ENCODE measurements at regions not wholly inside any gene's neighbourhood (a gene's known extent, or its start where the extent isn't known, plus 50 kb on each side); places are given as distances from the start of the nearest gene placed in this dataset.

- ATAC-seq (ENCODE audit: low read depth) = peak; percentile 92
- Histone ChIP-seq H3K27me3 (ENCODE audit: insufficient read depth, poor library complexity, severe bottlenecking) (no peaks in the 10 kb centered on the region), H3K9me3 (ENCODE audit: severe bottlenecking) (no peaks in the 10 kb centered on the region), H3K4me3 (ENCODE audit: severe bottlenecking) (no peak overlapping the region), H3K4me1 (ENCODE audit: insufficient read depth, poor library complexity, severe bottlenecking) (peaks cover 14% of the 10 kb centered on the region), H3K27ac (ENCODE audit: poor library complexity, severe bottlenecking) (peak overlapping the region; percentile 76), H3K36me3 (ENCODE audit: low read depth) (no peaks in the 10 kb centered on the region)
- DNase-seq (ENCODE audit: low spot score) = peak; percentile 55
- no peak for TF ChIP-seq CTCF (IDR thresholded peaks at IDR 0.05; ENCODE audit: poor library complexity, severe bottlenecking)
Measured at GRCh38 chr5:51495672-51496071, 112.4 kb downstream of the ISL1 start.

GRCh38 chr5:51517838-51518237 is 134.6 kb downstream of the ISL1 start:
- Histone ChIP-seq H3K4me1 (ENCODE audit: insufficient read depth, poor library complexity, severe bottlenecking) (no peaks in the 10 kb centered on the region), H3K27ac (ENCODE audit: poor library complexity, severe bottlenecking) (no peak overlapping the region), H3K27me3 (ENCODE audit: insufficient read depth, poor library complexity, severe bottlenecking) (no peaks in the 10 kb centered on the region), H3K9me3 (ENCODE audit: severe bottlenecking) (no peaks in the 10 kb centered on the region), H3K36me3 (ENCODE audit: low read depth) (no peaks in the 10 kb centered on the region), H3K4me3 (ENCODE audit: severe bottlenecking) (no peak overlapping the region)
- DNase-seq (ENCODE audit: low spot score) (no peak), ATAC-seq (ENCODE audit: low read depth) (no peak)
- no peak for TF ChIP-seq CTCF (IDR thresholded peaks at IDR 0.05; ENCODE audit: poor library complexity, severe bottlenecking)

GRCh38 chr5:51518607-51519006 is 135.4 kb downstream of the ISL1 start:
- no peaks in the 10 kb centered on the region for H3K4me1 ChIP-seq (ENCODE audit: insufficient read depth, poor library complexity, severe bottlenecking)
- no peaks in the 10 kb centered on the region for H3K27me3 ChIP-seq (ENCODE audit: insufficient read depth, poor library complexity, severe bottlenecking)
- no peak for TF ChIP-seq CTCF (IDR thresholded peaks at IDR 0.05; ENCODE audit: poor library complexity, severe bottlenecking)
- H3K36me3 ChIP-seq (ENCODE audit: low read depth) = no peaks in the 10 kb centered on the region
- no peak overlapping the region for H3K4me3 ChIP-seq (ENCODE audit: severe bottlenecking)
- DNase-seq (ENCODE audit: low spot score) = no peak
- no peak for ATAC-seq (ENCODE audit: low read depth)
- H3K9me3 ChIP-seq (ENCODE audit: severe bottlenecking) = no peaks in the 10 kb centered on the region
- no peak overlapping the region for H3K27ac ChIP-seq (ENCODE audit: poor library complexity, severe bottlenecking)

GRCh38 chr5:51521583-51521982 is 138.3 kb downstream of the ISL1 start:
- Histone ChIP-seq H3K27ac (ENCODE audit: poor library complexity, severe bottlenecking) (no peak overlapping the region), H3K4me1 (ENCODE audit: insufficient read depth, poor library complexity, severe bottlenecking) (no peaks in the 10 kb centered on the region), H3K9me3 (ENCODE audit: severe bottlenecking) (no peaks in the 10 kb centered on the region), H3K27me3 (ENCODE audit: insufficient read depth, poor library complexity, severe bottlenecking) (no peaks in the 10 kb centered on the region), H3K36me3 (ENCODE audit: low read depth) (no peaks in the 10 kb centered on the region), H3K4me3 (ENCODE audit: severe bottlenecking) (no peak overlapping the region)
- DNase-seq (ENCODE audit: low spot score) (no peak), ATAC-seq (ENCODE audit: low read depth) (no peak)
- TF ChIP-seq CTCF (IDR thresholded peaks at IDR 0.05; ENCODE audit: poor library complexity, severe bottlenecking) = no peak

DNA sequence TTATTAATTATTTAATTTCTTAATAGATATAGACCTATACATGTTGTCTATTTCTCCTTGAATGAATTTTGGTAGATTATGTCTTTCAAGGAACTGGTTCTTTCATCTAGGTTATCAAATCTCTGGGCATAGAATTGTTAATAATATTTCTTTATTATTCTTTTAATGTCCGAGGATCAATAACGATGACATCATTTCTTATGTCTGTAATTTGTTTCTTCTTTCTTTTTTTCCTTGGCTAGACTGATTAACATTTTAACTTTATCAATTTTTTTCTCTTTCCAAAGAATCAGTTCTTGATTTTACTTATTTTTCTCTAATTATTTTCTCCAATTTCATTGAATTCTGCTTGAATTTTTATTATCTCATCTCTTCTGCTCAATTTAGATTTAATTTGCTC is 156.0 kb downstream of the ISL1 start:
- Histone ChIP-seq H3K4me1 (ENCODE audit: insufficient read depth, poor library complexity, severe bottlenecking) (no peaks in the 10 kb centered on the region), H3K27ac (ENCODE audit: poor library complexity, severe bottlenecking) (no peak overlapping the region), H3K4me3 (ENCODE audit: severe bottlenecking) (no peak overlapping the region), H3K9me3 (ENCODE audit: severe bottlenecking) (no peaks in the 10 kb centered on the region), H3K27me3 (ENCODE audit: insufficient read depth, poor library complexity, severe bottlenecking) (no peaks in the 10 kb centered on the region), H3K36me3 (ENCODE audit: low read depth) (no peaks in the 10 kb centered on the region)
- TF ChIP-seq CTCF (IDR thresholded peaks at IDR 0.05; ENCODE audit: poor library complexity, severe bottlenecking) = no peak
- no peak for DNase-seq (ENCODE audit: low spot score)
- ATAC-seq (ENCODE audit: low read depth) = no peak

All from RWPE2 (cell line).